ENCODE measurements at regions not wholly inside any gene's neighbourhood (a gene's known extent, or its start where the extent isn't known, plus 50 kb on each side); places are given as distances from the start of the nearest gene placed in this dataset.

GRCh38 chr2:81437456-81438000 is 1133.0 kb upstream of the LRRTM1 start:
- no peak overlapping the region for H3K4me3 ChIP-seq (replicated peaks; ENCODE audit: low read depth, low read length)
- TF ChIP-seq CTCF (IDR thresholded peaks at IDR 0.05; ENCODE audit: low read depth, low read length, missing control alignments): no peak
- DNase-seq (ENCODE audit: extremely low read depth, low read depth): no peak

GRCh38 chr2:81436256-81436655 is 1131.7 kb upstream of the LRRTM1 start:
- H3K4me3 ChIP-seq (replicated peaks; ENCODE audit: low read depth, low read length): no peak overlapping the region
- no peak for DNase-seq (ENCODE audit: extremely low read depth, low read depth)
- no peak for TF ChIP-seq CTCF (IDR thresholded peaks at IDR 0.05; ENCODE audit: low read depth, low read length, missing control alignments)

DNA sequence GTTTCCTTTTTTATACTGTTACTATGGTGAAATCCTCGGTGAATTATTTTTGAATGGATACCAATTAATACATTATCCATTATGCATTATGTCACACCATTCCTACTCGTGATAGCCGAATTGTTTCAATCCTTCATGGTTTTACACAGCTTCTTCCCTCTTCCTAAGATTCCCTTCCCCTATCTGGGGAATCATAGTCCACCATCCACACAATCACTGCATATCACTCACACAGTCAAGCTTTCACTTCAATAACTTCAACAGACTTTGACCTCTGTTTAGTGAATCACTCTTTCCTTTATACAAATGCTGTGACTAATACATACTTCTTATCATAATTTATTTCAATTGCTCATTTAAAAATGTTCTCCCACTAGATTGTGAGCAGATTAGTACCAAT is 1108.1 kb upstream of the LRRTM1 start:
- no peak for TF ChIP-seq CTCF (IDR thresholded peaks at IDR 0.05; ENCODE audit: low read depth, low read length, missing control alignments)
- H3K4me3 ChIP-seq (replicated peaks; ENCODE audit: low read depth, low read length): no peak overlapping the region
- no peak for DNase-seq (ENCODE audit: extremely low read depth, low read depth)

- H3K4me3 ChIP-seq (replicated peaks; ENCODE audit: low read depth, low read length): no peak overlapping the region
- no peak for DNase-seq (ENCODE audit: extremely low read depth, low read depth)
- TF ChIP-seq CTCF (IDR thresholded peaks at IDR 0.05; ENCODE audit: low read depth, low read length, missing control alignments): no peak
Measured at GRCh38 chr2:81403508-81403907, 1099.0 kb upstream of the LRRTM1 start.

DNA sequence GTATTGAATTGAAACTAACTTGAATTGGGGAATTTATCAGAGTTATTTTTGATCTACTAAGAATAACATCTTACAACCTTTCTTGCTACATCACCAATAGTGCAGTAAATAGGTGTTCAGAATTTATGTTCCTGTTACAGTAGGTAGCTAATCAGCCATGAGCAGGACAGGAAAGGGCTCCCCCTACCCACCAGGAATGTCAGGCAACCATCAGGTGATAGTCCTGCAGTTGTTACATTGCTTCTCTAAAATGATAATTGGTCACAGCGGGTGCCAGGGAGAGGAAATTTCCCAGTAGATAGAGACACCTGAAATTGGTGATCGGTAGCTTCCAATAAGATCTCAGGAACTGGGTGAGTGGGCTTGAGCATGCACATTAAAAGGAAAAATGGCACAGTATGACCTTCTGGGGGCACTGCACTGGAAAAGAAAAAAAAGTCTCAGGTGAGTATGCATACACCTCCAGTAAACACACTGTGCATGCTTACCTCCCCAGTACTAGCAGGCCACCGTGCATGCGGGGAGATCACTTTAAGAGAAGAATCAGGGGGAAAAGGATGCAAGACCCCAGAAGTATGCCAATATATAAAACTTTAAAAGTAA is 1092.0 kb upstream of the LRRTM1 start:
- DNase-seq (ENCODE audit: extremely low read depth, low read depth): no peak
- no peak overlapping the region for H3K4me3 ChIP-seq (replicated peaks; ENCODE audit: low read depth, low read length)
- TF ChIP-seq CTCF (IDR thresholded peaks at IDR 0.05; ENCODE audit: low read depth, low read length, missing control alignments): no peak

DNA sequence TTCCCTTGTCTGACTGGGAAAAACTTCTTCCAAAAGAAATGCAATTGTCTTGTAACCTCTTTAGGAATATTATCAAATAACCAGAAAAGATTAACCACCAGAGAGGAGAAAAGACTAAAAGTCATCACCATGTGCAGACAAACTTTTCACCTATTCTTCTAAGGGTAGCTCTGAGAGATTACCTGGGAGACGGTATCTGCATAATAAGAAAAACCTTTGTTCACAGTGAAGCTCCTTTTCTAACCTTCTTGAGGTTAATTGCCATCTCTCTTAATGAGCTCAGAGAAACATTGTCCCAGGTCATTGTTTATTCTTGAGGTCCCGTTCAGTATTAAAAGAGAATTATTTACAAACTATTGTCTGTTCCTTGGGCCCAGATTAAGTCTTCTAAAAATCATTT is 1091.2 kb upstream of the LRRTM1 start:
- TF ChIP-seq CTCF (IDR thresholded peaks at IDR 0.05; ENCODE audit: low read depth, low read length, missing control alignments): no peak
- DNase-seq (ENCODE audit: extremely low read depth, low read depth): no peak
- H3K4me3 ChIP-seq (replicated peaks; ENCODE audit: low read depth, low read length): no peak overlapping the region

DNA sequence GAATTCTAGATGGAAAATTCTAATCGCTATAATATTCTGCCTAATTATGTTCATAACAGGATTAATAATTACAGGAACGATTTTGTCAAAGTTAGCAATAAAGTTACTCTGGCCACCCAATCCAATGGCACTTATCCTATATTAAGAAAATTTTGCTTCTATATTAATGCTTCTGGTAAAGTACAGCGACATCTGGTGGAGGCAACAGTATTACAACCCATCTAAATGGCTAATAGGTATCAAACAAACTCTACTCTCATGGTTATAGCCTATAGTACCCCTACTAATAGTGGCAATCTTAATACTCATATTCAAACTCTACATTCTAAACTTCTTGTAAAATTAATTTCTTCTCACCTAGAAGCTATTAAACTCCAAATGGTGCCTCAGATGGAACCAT is 1084.7 kb upstream of the LRRTM1 start:
- no peak for TF ChIP-seq CTCF (IDR thresholded peaks at IDR 0.05; ENCODE audit: low read depth, low read length, missing control alignments)
- DNase-seq (ENCODE audit: extremely low read depth, low read depth): no peak
- H3K4me3 ChIP-seq (replicated peaks; ENCODE audit: low read depth, low read length): no peak overlapping the region
